ENCODE measurements at regions not wholly inside any gene's neighbourhood (a gene's known extent, or its start where the extent isn't known, plus 50 kb on each side); places are given as distances from the start of the nearest gene placed in this dataset.

DNA sequence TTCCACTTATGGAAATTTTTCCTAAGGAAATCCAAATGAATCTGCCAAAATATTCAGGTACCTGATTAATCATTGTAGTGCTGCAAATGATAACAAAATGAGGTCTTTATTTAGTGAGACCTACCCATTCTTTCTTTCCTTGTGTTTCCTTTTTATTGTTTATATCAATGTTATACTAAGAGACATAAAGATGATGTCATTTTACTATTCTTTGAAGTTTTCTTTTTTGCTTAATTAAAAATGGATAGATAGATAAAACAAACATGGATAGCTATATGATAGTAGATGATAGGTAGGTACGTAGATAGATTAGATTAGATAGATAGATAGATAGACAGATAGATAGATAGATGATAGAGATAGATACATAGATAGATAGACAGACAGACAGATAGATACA is 669.5 kb upstream of the TBX3 start:
- intact Hi-C loops (cut with micrococcal nuclease), result no loop called here
- Mint-ChIP-seq H3K4me3 (no peak overlapping the region), H3K9me3 (no peaks in the 10 kb centered on the region), H3K4me1 (no peaks in the 10 kb centered on the region), H3K27me3 (no peaks in the 10 kb centered on the region), H3K27ac (no peak overlapping the region), H3K36me3 (ENCODE audit: low read depth) (no peaks in the 10 kb centered on the region)
- ATAC-seq (ENCODE audit: low read depth) (no peak), DNase-seq (no peak)
- ChIA-PET CTCF (no interaction called here), POLR2A (no interaction called here)
- no peak for TF ChIP-seq CTCF (IDR thresholded peaks at IDR 0.05)

- Mint-ChIP-seq H3K27me3 (no peaks in the 10 kb centered on the region), H3K9me3 (no peaks in the 10 kb centered on the region), H3K27ac (no peak overlapping the region), H3K4me3 (no peak overlapping the region), H3K36me3 (ENCODE audit: low read depth) (no peaks in the 10 kb centered on the region), H3K4me1 (no peaks in the 10 kb centered on the region)
- TF ChIP-seq CTCF (IDR thresholded peaks at IDR 0.05), result no peak
- DNase-seq (no peak), ATAC-seq (ENCODE audit: low read depth) (no peak)
- intact Hi-C loops (cut with micrococcal nuclease), result no loop called here
- ChIA-PET CTCF (no interaction called here), POLR2A (no interaction called here)
These were observed 667.6 kb upstream of the TBX3 start for GRCh38 chr12:115351514-115352077.

DNA sequence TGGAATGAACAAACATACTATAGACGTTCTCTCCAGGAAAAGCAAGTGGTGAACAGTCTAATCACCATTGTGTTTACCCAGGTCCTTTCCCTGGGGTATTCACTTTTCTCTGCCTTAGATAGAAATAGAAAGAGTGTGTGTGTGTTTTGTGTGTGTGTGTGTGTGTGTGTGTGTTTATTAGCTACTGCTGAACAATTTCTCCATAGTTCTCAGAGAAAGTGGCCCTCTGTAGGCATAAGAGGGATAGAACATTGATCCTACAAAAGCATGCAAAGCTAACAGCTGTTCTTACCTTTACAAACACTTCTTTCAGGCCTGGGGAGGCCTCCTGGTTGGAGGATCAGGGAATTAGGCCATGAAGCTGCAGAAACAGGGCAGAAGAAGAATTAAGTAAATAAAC is 665.7 kb upstream of the TBX3 start:
- no peak for DNase-seq
- H3K27ac Mint-ChIP-seq, result no peak overlapping the region
- CTCF ChIA-PET, result no interaction called here
- no peaks in the 10 kb centered on the region for H3K36me3 Mint-ChIP-seq (ENCODE audit: low read depth)
- no peak overlapping the region for H3K4me3 Mint-ChIP-seq
- no peaks in the 10 kb centered on the region for H3K27me3 Mint-ChIP-seq
- intact Hi-C loops (cut with micrococcal nuclease), result no loop called here
- no peak for TF ChIP-seq CTCF (IDR thresholded peaks at IDR 0.05)
- POLR2A ChIA-PET, result no interaction called here
- H3K9me3 Mint-ChIP-seq, result no peaks in the 10 kb centered on the region
- no peak for ATAC-seq (ENCODE audit: low read depth)
- H3K4me1 Mint-ChIP-seq, result no peaks in the 10 kb centered on the region

- Mint-ChIP-seq H3K36me3 (ENCODE audit: low read depth) (no peaks in the 10 kb centered on the region), H3K4me3 (no peak overlapping the region), H3K27me3 (no peaks in the 10 kb centered on the region), H3K27ac (no peak overlapping the region), H3K9me3 (no peaks in the 10 kb centered on the region), H3K4me1 (no peaks in the 10 kb centered on the region)
- intact Hi-C loops (cut with micrococcal nuclease), result no loop called here
- CTCF ChIA-PET, result no interaction called here
- no peak for DNase-seq
- TF ChIP-seq CTCF (IDR thresholded peaks at IDR 0.05), result no peak
- no peak for ATAC-seq (ENCODE audit: low read depth)
- POLR2A ChIA-PET, result no interaction called here
These were observed 664.3 kb upstream of the TBX3 start for GRCh38 chr12:115348301-115348700.

GRCh38 chr12:115343601-115344000 is 659.6 kb upstream of the TBX3 start:
- Mint-ChIP-seq H3K4me3 (no peak overlapping the region), H3K4me1 (no peaks in the 10 kb centered on the region), H3K36me3 (ENCODE audit: low read depth) (no peaks in the 10 kb centered on the region), H3K27me3 (no peaks in the 10 kb centered on the region), H3K9me3 (peaks cover 5% of the 10 kb centered on the region), H3K27ac (no peak overlapping the region)
- POLR2A ChIA-PET, result no interaction called here
- no peak for TF ChIP-seq CTCF (IDR thresholded peaks at IDR 0.05)
- ATAC-seq (ENCODE audit: low read depth) (no peak), DNase-seq (no peak)
- intact Hi-C loops (cut with micrococcal nuclease), result no loop called here
- CTCF ChIA-PET, result no interaction called here

Measured in activated B cell treated with CpG ODN at 0.5 μM for 24 hours (primary cell).